SK-N-SH treated with all-trans-retinoic acid at 6 μM for 48 hours (cell line): ENCODE measurements at regions not wholly inside any gene's neighbourhood (a gene's known extent, or its start where the extent isn't known, plus 50 kb on each side); places are given as distances from the start of the nearest gene placed in this dataset.

Source experiments
- ISL1 ChIP-seq: fragments of 250-450 bp; sonication (Bioruptor Pico); IDR thresholded peaks from 2 replicates; pipeline ENCODE4 v2.1.2; 2022; ENCODE audit warnings: mild to moderate bottlenecking, moderate library complexity
- PPARA ChIP-seq: fragments of 250-450 bp; sonication (Bioruptor Pico); IDR thresholded peaks from 2 replicates; pipeline ENCODE4 v1.5.0; 2020; ENCODE audit warnings: mild to moderate bottlenecking, borderline replicate concordance
- RARB ChIP-seq: fragments of 250-450 bp; sonication (Bioruptor Pico); IDR thresholded peaks from 2 replicates; pipeline ENCODE4 v1.8.0; 2021; ENCODE audit warnings: mild to moderate bottlenecking, moderate library complexity
- SNAI2 ChIP-seq: fragments of 250-450 bp; sonication (Bioruptor Pico); IDR thresholded peaks from 2 replicates; pipeline ENCODE4 v1.5.0; 2020; ENCODE audit warnings: mild to moderate bottlenecking, moderate library complexity
- ZFP3 ChIP-seq: fragments of 250-450 bp; sonication (Bioruptor Pico); IDR thresholded peaks from 2 replicates; pipeline ENCODE4 v1.5.0; 2020; ENCODE audit warnings: mild to moderate bottlenecking, moderate library complexity
- ZFP30 ChIP-seq: fragments of 450-650 bp; formaldehyde crosslinking; IDR thresholded peaks from 2 replicates; pipeline ENCODE4 v1.5.0; 2022; ENCODE audit warnings: mild to moderate bottlenecking, moderate library complexity
- TF ChIP-seq, protein P1 (sequence below): fragments of 250-450 bp; sonication (Bioruptor Pico); IDR thresholded peaks from 2 replicates; pipeline ENCODE4 v1.8.0; 2020; ENCODE audit warnings: mild to moderate bottlenecking, moderate library complexity, borderline replicate concordance
- TF ChIP-seq, protein P2 (sequence below): fragments of 250-450 bp; sonication (Bioruptor Pico); IDR thresholded peaks from 2 replicates; pipeline ENCODE4 v1.5.0; 2020; ENCODE audit warnings: mild to moderate bottlenecking, moderate library complexity

DNA sequence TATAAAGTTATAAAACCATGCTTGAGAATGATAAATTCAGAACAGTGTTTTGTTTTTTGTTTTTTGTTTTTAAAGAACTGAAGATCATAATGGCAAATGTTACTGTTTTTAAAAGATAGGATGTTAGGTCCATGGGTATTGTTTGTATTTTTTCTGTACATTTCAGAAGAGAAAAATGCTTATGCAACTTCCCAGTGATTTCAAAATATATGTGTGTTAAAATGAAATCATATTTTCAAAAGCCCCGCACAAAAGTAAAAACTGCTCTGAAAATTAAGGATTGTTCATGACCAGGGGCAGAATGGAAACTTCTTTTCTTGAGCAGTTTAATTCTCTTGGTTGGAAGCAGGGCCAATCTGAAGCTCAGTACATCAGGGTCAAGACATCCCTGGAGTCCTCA lies 109.2 kb upstream of the SIRPG start:
- TF ChIP-seq RARB (CRISPR knock-in tag) = no peak
- no peak for TF ChIP-seq ZFP3 (CRISPR knock-in tag)
- TF ChIP-seq, protein P1, sequence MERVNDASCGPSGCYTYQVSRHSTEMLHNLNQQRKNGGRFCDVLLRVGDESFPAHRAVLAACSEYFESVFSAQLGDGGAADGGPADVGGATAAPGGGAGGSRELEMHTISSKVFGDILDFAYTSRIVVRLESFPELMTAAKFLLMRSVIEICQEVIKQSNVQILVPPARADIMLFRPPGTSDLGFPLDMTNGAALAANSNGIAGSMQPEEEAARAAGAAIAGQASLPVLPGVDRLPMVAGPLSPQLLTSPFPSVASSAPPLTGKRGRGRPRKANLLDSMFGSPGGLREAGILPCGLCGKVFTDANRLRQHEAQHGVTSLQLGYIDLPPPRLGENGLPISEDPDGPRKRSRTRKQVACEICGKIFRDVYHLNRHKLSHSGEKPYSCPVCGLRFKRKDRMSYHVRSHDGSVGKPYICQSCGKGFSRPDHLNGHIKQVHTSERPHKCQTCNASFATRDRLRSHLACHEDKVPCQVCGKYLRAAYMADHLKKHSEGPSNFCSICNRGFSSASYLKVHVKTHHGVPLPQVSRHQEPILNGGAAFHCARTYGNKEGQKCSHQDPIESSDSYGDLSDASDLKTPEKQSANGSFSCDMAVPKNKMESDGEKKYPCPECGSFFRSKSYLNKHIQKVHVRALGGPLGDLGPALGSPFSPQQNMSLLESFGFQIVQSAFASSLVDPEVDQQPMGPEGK (CRISPR knock-in tag) = no peak
- TF ChIP-seq ISL1 = no peak
- no peak for TF ChIP-seq ZFP30 (CRISPR knock-in tag)
- TF ChIP-seq SNAI2 (CRISPR knock-in tag) = no peak
- no peak for TF ChIP-seq PPARA (CRISPR knock-in tag)
- TF ChIP-seq, protein P2, sequence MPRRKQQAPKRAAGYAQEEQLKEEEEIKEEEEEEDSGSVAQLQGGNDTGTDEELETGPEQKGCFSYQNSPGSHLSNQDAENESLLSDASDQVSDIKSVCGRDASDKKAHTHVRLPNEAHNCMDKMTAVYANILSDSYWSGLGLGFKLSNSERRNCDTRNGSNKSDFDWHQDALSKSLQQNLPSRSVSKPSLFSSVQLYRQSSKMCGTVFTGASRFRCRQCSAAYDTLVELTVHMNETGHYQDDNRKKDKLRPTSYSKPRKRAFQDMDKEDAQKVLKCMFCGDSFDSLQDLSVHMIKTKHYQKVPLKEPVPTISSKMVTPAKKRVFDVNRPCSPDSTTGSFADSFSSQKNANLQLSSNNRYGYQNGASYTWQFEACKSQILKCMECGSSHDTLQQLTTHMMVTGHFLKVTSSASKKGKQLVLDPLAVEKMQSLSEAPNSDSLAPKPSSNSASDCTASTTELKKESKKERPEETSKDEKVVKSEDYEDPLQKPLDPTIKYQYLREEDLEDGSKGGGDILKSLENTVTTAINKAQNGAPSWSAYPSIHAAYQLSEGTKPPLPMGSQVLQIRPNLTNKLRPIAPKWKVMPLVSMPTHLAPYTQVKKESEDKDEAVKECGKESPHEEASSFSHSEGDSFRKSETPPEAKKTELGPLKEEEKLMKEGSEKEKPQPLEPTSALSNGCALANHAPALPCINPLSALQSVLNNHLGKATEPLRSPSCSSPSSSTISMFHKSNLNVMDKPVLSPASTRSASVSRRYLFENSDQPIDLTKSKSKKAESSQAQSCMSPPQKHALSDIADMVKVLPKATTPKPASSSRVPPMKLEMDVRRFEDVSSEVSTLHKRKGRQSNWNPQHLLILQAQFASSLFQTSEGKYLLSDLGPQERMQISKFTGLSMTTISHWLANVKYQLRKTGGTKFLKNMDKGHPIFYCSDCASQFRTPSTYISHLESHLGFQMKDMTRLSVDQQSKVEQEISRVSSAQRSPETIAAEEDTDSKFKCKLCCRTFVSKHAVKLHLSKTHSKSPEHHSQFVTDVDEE (CRISPR knock-in tag) = no peak
